ENCODE measurements at regions not wholly inside any gene's neighbourhood (a gene's known extent, or its start where the extent isn't known, plus 50 kb on each side); places are given as distances from the start of the nearest gene placed in this dataset.

GRCh38 chr4:14924076-14924811 lies 78.0 kb upstream of the CPEB2 start:
- H3K27ac Mint-ChIP-seq = no peak overlapping the region
- intact Hi-C loops (cut with micrococcal nuclease) = loop anchor here (2.0 to 5.0 kb wide), 4 partner anchors 52 to 141 kb away; partner anchors contain the start of gene CPEB2
- H3K4me1 Mint-ChIP-seq (ENCODE audit: low read depth) = no peaks in the 10 kb centered on the region
- no peaks in the 10 kb centered on the region for H3K9me3 Mint-ChIP-seq
- peak; percentile 15 for DNase-seq
- no peaks in the 10 kb centered on the region for H3K36me3 Mint-ChIP-seq (ENCODE audit: low read depth)
- H3K4me3 Mint-ChIP-seq = no peak overlapping the region
- CTCF ChIA-PET = no interaction called here
- no peaks in the 10 kb centered on the region for H3K27me3 Mint-ChIP-seq (ENCODE audit: low read depth)

- peak; percentile 30 for DNase-seq
- Mint-ChIP-seq H3K4me1 (ENCODE audit: low read depth) (no peaks in the 10 kb centered on the region), H3K27me3 (ENCODE audit: low read depth) (no peaks in the 10 kb centered on the region), H3K36me3 (ENCODE audit: low read depth) (no peaks in the 10 kb centered on the region), H3K27ac (no peak overlapping the region), H3K9me3 (no peaks in the 10 kb centered on the region), H3K4me3 (no peak overlapping the region)
- intact Hi-C loops (cut with micrococcal nuclease) = loop anchor here (2.0 to 5.0 kb wide), 4 partner anchors 53 to 142 kb away; partner anchors contain the start of gene CPEB2
- CTCF ChIA-PET = no interaction called here
Observed at GRCh38 chr4:14924812-14925344, 77.4 kb upstream of the CPEB2 start.

- no peaks in the 10 kb centered on the region for H3K9me3 Mint-ChIP-seq
- intact Hi-C loops (cut with micrococcal nuclease) = loop anchor here (2.0 kb wide), 3 partner anchors 69 to 143 kb away; partner anchors contain the start of gene CPEB2
- DNase-seq = no peak
- H3K27ac Mint-ChIP-seq = no peak overlapping the region
- H3K27me3 Mint-ChIP-seq (ENCODE audit: low read depth) = no peaks in the 10 kb centered on the region
- H3K4me1 Mint-ChIP-seq (ENCODE audit: low read depth) = no peaks in the 10 kb centered on the region
- H3K4me3 Mint-ChIP-seq = no peak overlapping the region
- CTCF ChIA-PET = no interaction called here
- no peaks in the 10 kb centered on the region for H3K36me3 Mint-ChIP-seq (ENCODE audit: low read depth)
Observed at GRCh38 chr4:14925471-14925870, 76.8 kb upstream of the CPEB2 start.

- DNase-seq = no peak
- intact Hi-C loops (cut with micrococcal nuclease) = no loop called here
- no peak overlapping the region for H3K27ac Mint-ChIP-seq
- no peaks in the 10 kb centered on the region for H3K36me3 Mint-ChIP-seq (ENCODE audit: low read depth)
- CTCF ChIA-PET = no interaction called here
- H3K27me3 Mint-ChIP-seq (ENCODE audit: low read depth) = no peaks in the 10 kb centered on the region
- H3K9me3 Mint-ChIP-seq = no peaks in the 10 kb centered on the region
- no peak overlapping the region for H3K4me3 Mint-ChIP-seq
- no peaks in the 10 kb centered on the region for H3K4me1 Mint-ChIP-seq (ENCODE audit: low read depth)
Observed at GRCh38 chr4:14926368-14926767, 75.9 kb upstream of the CPEB2 start.

DNA sequence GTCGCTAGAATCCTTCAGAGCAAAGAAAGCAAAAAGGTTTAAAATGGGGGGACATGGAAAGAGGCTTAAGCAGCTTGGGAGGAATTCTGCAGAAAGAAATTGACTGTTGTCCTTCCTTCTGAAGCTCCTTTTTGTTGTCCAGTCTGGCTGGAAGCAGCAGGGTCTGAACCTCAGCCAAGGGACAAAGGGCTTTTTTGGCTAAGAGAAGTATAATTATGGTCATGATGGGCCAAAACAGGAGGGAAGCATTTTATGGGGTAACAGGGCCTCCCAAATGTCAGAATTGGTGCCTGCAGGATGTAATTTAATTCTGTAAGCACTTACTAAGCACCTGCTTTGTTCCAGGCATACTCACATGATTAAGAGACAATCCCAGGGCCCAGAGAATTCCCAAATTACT lies 74.2 kb upstream of the CPEB2 start:
- Mint-ChIP-seq H3K4me1 (ENCODE audit: low read depth) (no peaks in the 10 kb centered on the region), H3K4me3 (no peak overlapping the region), H3K36me3 (ENCODE audit: low read depth) (no peaks in the 10 kb centered on the region), H3K27ac (no peak overlapping the region), H3K27me3 (ENCODE audit: low read depth) (peaks cover 4% of the 10 kb centered on the region), H3K9me3 (no peaks in the 10 kb centered on the region)
- DNase-seq = no peak
- intact Hi-C loops (cut with micrococcal nuclease) = no loop called here
- CTCF ChIA-PET = no interaction called here

- CTCF ChIA-PET = no interaction called here
- Mint-ChIP-seq H3K4me3 (no peak overlapping the region), H3K36me3 (ENCODE audit: low read depth) (no peaks in the 10 kb centered on the region), H3K9me3 (no peaks in the 10 kb centered on the region), H3K27ac (no peak overlapping the region), H3K4me1 (ENCODE audit: low read depth) (no peaks in the 10 kb centered on the region), H3K27me3 (ENCODE audit: low read depth) (peaks cover 4% of the 10 kb centered on the region)
- DNase-seq = no peak
- intact Hi-C loops (cut with micrococcal nuclease) = no loop called here
Observed at GRCh38 chr4:14929669-14930068, 72.6 kb upstream of the CPEB2 start.

GRCh38 chr4:14934704-14935390 lies 67.4 kb upstream of the CPEB2 start:
- intact Hi-C loops (cut with micrococcal nuclease) = no loop called here
- CTCF ChIA-PET = no interaction called here
- Mint-ChIP-seq H3K36me3 (ENCODE audit: low read depth) (no peaks in the 10 kb centered on the region), H3K27me3 (ENCODE audit: low read depth) (peaks cover 13% of the 10 kb centered on the region), H3K27ac (no peak overlapping the region), H3K4me1 (ENCODE audit: low read depth) (no peaks in the 10 kb centered on the region), H3K4me3 (no peak overlapping the region), H3K9me3 (no peaks in the 10 kb centered on the region)
- DNase-seq = no peak

- DNase-seq = no peak
- H3K27me3 Mint-ChIP-seq (ENCODE audit: low read depth) = peaks cover 15% of the 10 kb centered on the region
- intact Hi-C loops (cut with micrococcal nuclease) = no loop called here
- no peaks in the 10 kb centered on the region for H3K36me3 Mint-ChIP-seq (ENCODE audit: low read depth)
- CTCF ChIA-PET = no interaction called here
- H3K27ac Mint-ChIP-seq = no peak overlapping the region
- H3K4me3 Mint-ChIP-seq = no peak overlapping the region
- H3K4me1 Mint-ChIP-seq (ENCODE audit: low read depth) = no peaks in the 10 kb centered on the region
- no peaks in the 10 kb centered on the region for H3K9me3 Mint-ChIP-seq
Observed at GRCh38 chr4:14943749-14944148, 58.5 kb upstream of the CPEB2 start.

- Mint-ChIP-seq H3K9me3 (no peaks in the 10 kb centered on the region), H3K4me3 (no peak overlapping the region), H3K4me1 (ENCODE audit: low read depth) (no peaks in the 10 kb centered on the region), H3K27ac (no peak overlapping the region), H3K27me3 (ENCODE audit: low read depth) (peaks cover 6% of the 10 kb centered on the region), H3K36me3 (ENCODE audit: low read depth) (no peaks in the 10 kb centered on the region)
- no peak for DNase-seq
- intact Hi-C loops (cut with micrococcal nuclease) = no loop called here
- CTCF ChIA-PET = no interaction called here
Observed at GRCh38 chr4:14952352-14952751, 49.9 kb upstream of the CPEB2 start.
